Esophagus squamous epithelium (tissue), 4 donors: ENCODE measurements at regions not wholly inside any gene's neighbourhood (a gene's known extent, or its start where the extent isn't known, plus 50 kb on each side); places are given as distances from the start of the nearest gene placed in this dataset.

ENCODE experiments used
- CTCF ChIP-seq, 6 experiments: fragments of 450-650 bp in 4 of 6; fragments of 200-600 bp in 2 of 6; sonication (generic) in 2 of 6; IDR thresholded peaks; one replicate each; pipeline ENCODE4 v1.5.1; 2016 to 2019; ENCODE audit warnings: antibody characterized with exemption in 6 of 6, mild to moderate bottlenecking in 4 of 6, moderate library complexity in 4 of 6
- POLR2A ChIP-seq, 4 donors: fragments of 450-650 bp; IDR thresholded peaks; one replicate each; pipeline ENCODE4 v1.6.1; 2017; ENCODE audit warnings: antibody characterized with exemption in 4 of 4, mild to moderate bottlenecking in 4 of 4, moderate library complexity in 3 of 4

GRCh38 chr2:236988690-236989624 is 96.7 kb upstream of the COPS8 start:
- TF ChIP-seq CTCF (IDR thresholded peaks at IDR 0.05) (no peak), POLR2A (IDR thresholded peaks at IDR 0.05) (peak in 1 of 4 donors; percentile 15)
